ENCODE measurements at regions not wholly inside any gene's neighbourhood (a gene's known extent, or its start where the extent isn't known, plus 50 kb on each side); places are given as distances from the start of the nearest gene placed in this dataset.
"Not testable (repeated sequence)": the region's sequence is repeated elsewhere in the genome, so short reads cannot be mapped to it uniquely, and the experiment has no call there.

GRCh38 chr4:11670304-11670703, 241.6 kb upstream of the HS3ST1 start:
- no peak for DNase-seq

GRCh38 chr4:11669156-11669555, 240.5 kb upstream of the HS3ST1 start:
- no peak for DNase-seq

- DNase-seq = no peak
Observed at GRCh38 chr4:11663114-11663513, 234.4 kb upstream of the HS3ST1 start.

GRCh38 chr4:11650801-11651596, 222.3 kb upstream of the HS3ST1 start:
- no peak for DNase-seq

- DNase-seq = no peak
Observed at GRCh38 chr4:11647433-11647832, 218.7 kb upstream of the HS3ST1 start.

- not testable (repeated sequence) for DNase-seq
Observed at GRCh38 chr4:11643081-11643480, 214.4 kb upstream of the HS3ST1 start.

GRCh38 chr4:11640584-11640983, 211.9 kb upstream of the HS3ST1 start:
- no peak for DNase-seq

- DNase-seq = no peak
Observed at GRCh38 chr4:11636551-11636950, 207.9 kb upstream of the HS3ST1 start.

- DNase-seq = no peak
Observed at GRCh38 chr4:11636031-11636430, 207.3 kb upstream of the HS3ST1 start.

GRCh38 chr4:11635342-11635741, 206.6 kb upstream of the HS3ST1 start:
- no peak for DNase-seq

- peak in 1 of 2 experiments; percentile 1 for DNase-seq
Observed at GRCh38 chr4:11634283-11634682, 205.6 kb upstream of the HS3ST1 start.

- no peak for DNase-seq
Observed at GRCh38 chr4:11633430-11633829, 204.7 kb upstream of the HS3ST1 start.

GRCh38 chr4:11632483-11632882, 203.8 kb upstream of the HS3ST1 start:
- DNase-seq = no peak

- DNase-seq = peak in 1 of 2 experiments; percentile 2
Observed at GRCh38 chr4:11632025-11632424, 203.3 kb upstream of the HS3ST1 start.

- peak in 1 of 2 experiments; percentile 36 for DNase-seq
Observed at GRCh38 chr4:11631416-11631815, 202.7 kb upstream of the HS3ST1 start.

- no peak for DNase-seq
Observed at GRCh38 chr4:11628093-11628725, 199.5 kb upstream of the HS3ST1 start.

GRCh38 chr4:11626066-11626465, 197.4 kb upstream of the HS3ST1 start:
- no peak for DNase-seq

- DNase-seq = no peak
Observed at GRCh38 chr4:11625211-11625610, 196.5 kb upstream of the HS3ST1 start.

GRCh38 chr4:11624370-11624769, 195.7 kb upstream of the HS3ST1 start:
- DNase-seq = no peak

GRCh38 chr4:11623726-11624037, 195.0 kb upstream of the HS3ST1 start:
- DNase-seq = peak in 1 of 2 experiments; percentile 45

GRCh38 chr4:11622961-11623725, 194.4 kb upstream of the HS3ST1 start:
- no peak for DNase-seq

GRCh38 chr4:11620861-11621260, 192.2 kb upstream of the HS3ST1 start:
- no peak for DNase-seq

GRCh38 chr4:11618666-11619282, 190.1 kb upstream of the HS3ST1 start:
- DNase-seq = no peak

All from NCI-H526 (cell line).